HG02610 (cell line): ENCODE measurements at regions not wholly inside any gene's neighbourhood (a gene's known extent, or its start where the extent isn't known, plus 50 kb on each side); places are given as distances from the start of the nearest gene placed in this dataset.

Experiments
- ATAC-seq: cut with Tn5 transposase; IDR thresholded peaks from one replicate; pipeline ENCODE4 v1.9.1; 2021; ENCODE audit warnings: mild to moderate bottlenecking, moderate library complexity; ENCODE audit not compliant: unreplicated experiment

GRCh38 chr4:92100975-92101374 is 202.8 kb upstream of the GRID2 start:
- ATAC-seq = no peak

- ATAC-seq = no peak
Observed at GRCh38 chr4:92101737-92102172, 202.0 kb upstream of the GRID2 start.

GRCh38 chr4:92104506-92104905 is 199.3 kb upstream of the GRID2 start:
- no peak for ATAC-seq

GRCh38 chr4:92106816-92107215 is 196.9 kb upstream of the GRID2 start:
- ATAC-seq = no peak

GRCh38 chr4:92111493-92111892 is 192.3 kb upstream of the GRID2 start:
- ATAC-seq = no peak

GRCh38 chr4:92112805-92113204 is 191.0 kb upstream of the GRID2 start:
- ATAC-seq = no peak

GRCh38 chr4:92120810-92121498 is 182.8 kb upstream of the GRID2 start:
- no peak for ATAC-seq

GRCh38 chr4:92122911-92123310 is 180.9 kb upstream of the GRID2 start:
- no peak for ATAC-seq

GRCh38 chr4:92128676-92129075 is 175.1 kb upstream of the GRID2 start:
- no peak for ATAC-seq

- ATAC-seq = no peak
Observed at GRCh38 chr4:92129408-92129994, 174.3 kb upstream of the GRID2 start.

GRCh38 chr4:92136434-92136833 is 167.3 kb upstream of the GRID2 start:
- ATAC-seq = no peak

- no peak for ATAC-seq
Observed at GRCh38 chr4:92163348-92163747, 140.4 kb upstream of the GRID2 start.

GRCh38 chr4:92170340-92170739 is 133.4 kb upstream of the GRID2 start:
- no peak for ATAC-seq

- no peak for ATAC-seq
Observed at GRCh38 chr4:92172203-92172602, 131.6 kb upstream of the GRID2 start.

GRCh38 chr4:92175250-92175649 is 128.5 kb upstream of the GRID2 start:
- ATAC-seq = no peak

- ATAC-seq = no peak
Observed at GRCh38 chr4:92182006-92182735, 121.6 kb upstream of the GRID2 start.

GRCh38 chr4:92182736-92183407 is 120.9 kb upstream of the GRID2 start:
- no peak for ATAC-seq

- no peak for ATAC-seq
Observed at GRCh38 chr4:92183825-92184224, 119.9 kb upstream of the GRID2 start.

GRCh38 chr4:92184566-92184965 is 119.2 kb upstream of the GRID2 start:
- no peak for ATAC-seq

GRCh38 chr4:92186239-92186638 is 117.5 kb upstream of the GRID2 start:
- no peak for ATAC-seq

GRCh38 chr4:92189146-92189545 is 114.6 kb upstream of the GRID2 start:
- ATAC-seq = no peak

GRCh38 chr4:92198711-92199110 is 105.1 kb upstream of the GRID2 start:
- ATAC-seq = no peak
